Astrocyte (in vitro differentiated cells and primary cell): ENCODE measurements at regions not wholly inside any gene's neighbourhood (a gene's known extent, or its start where the extent isn't known, plus 50 kb on each side); places are given as distances from the start of the nearest gene placed in this dataset.

Source experiments
- DNase-seq: peaks from one replicate; pipeline ENCODE4 v3.0.0-alpha.2; 2010; ENCODE audit warnings: low read depth
- FAIRE-seq: peaks from 2 replicates; lab custom pipeline; 2011; peaks lifted over from hg19 to GRCh38; lab: Jason Lieb, UNC
- H2AFZ ChIP-seq: 2 replicates; pipeline ENCODE4 v1.6.0; 2012; ENCODE audit warnings: low read depth, low read length, inconsistent platforms
- H3K27ac ChIP-seq: 2 replicates; pipeline ENCODE4 v1.5.1; 2011; ENCODE audit warnings: low read depth, low read length, inconsistent platforms
- H3K27me3 ChIP-seq: 2 replicates; pipeline ENCODE4 v1.6.0; 2011; ENCODE audit warnings: low read length, inconsistent platforms; ENCODE audit not compliant: insufficient read depth
- H3K36me3 ChIP-seq: 2 replicates; pipeline ENCODE4 v1.5.1; 2011; ENCODE audit warnings: low read length, inconsistent platforms; ENCODE audit not compliant: insufficient read depth
- H3K4me1 ChIP-seq: 2 replicates; pipeline ENCODE4 v1.5.1; 2011; ENCODE audit warnings: low read length, inconsistent platforms; ENCODE audit not compliant: insufficient read depth
- H3K4me2 ChIP-seq: 2 replicates; pipeline ENCODE4 v1.6.0; 2012; ENCODE audit warnings: low read length, inconsistent platforms
- H3K4me3 ChIP-seq: 2 replicates; pipeline ENCODE4 v1.5.1; 2011; ENCODE audit warnings: low read depth, mild to moderate bottlenecking, low read length, inconsistent platforms; ENCODE audit not compliant: insufficient read depth
- H3K79me2 ChIP-seq: 2 replicates; pipeline ENCODE4 v1.6.0; 2012; ENCODE audit warnings: mild to moderate bottlenecking, low read length, inconsistent platforms; ENCODE audit not compliant: insufficient read depth
- H3K9ac ChIP-seq: 2 replicates; pipeline ENCODE4 v1.6.0; 2012; ENCODE audit warnings: mild to moderate bottlenecking, low read length, inconsistent platforms
- H3K9me3 ChIP-seq: 2 replicates; pipeline ENCODE4 v1.5.1; 2012; ENCODE audit warnings: low read depth, mild to moderate bottlenecking, low read length, inconsistent platforms; ENCODE audit not compliant: insufficient read depth
- H4K20me1 ChIP-seq: 2 replicates; pipeline ENCODE4 v1.6.0; 2012; ENCODE audit warnings: low read length, inconsistent platforms; ENCODE audit not compliant: insufficient read depth
- H3K27ac Mint-ChIP-seq: one replicate; pipeline ENCODE4 v1.8.0; 2021; ENCODE audit warnings: mild to moderate bottlenecking, mixed read lengths; ENCODE audit not compliant: unreplicated experiment
- H3K27me3 Mint-ChIP-seq: one replicate; pipeline ENCODE4 v1.8.0; 2021; ENCODE audit warnings: low read depth, mixed read lengths; ENCODE audit not compliant: unreplicated experiment
- H3K36me3 Mint-ChIP-seq: one replicate; pipeline ENCODE4 v1.8.0; 2021; ENCODE audit warnings: low read depth, mixed read lengths; ENCODE audit not compliant: unreplicated experiment
- H3K4me1 Mint-ChIP-seq: one replicate; pipeline ENCODE4 v1.8.0; 2021; ENCODE audit warnings: low read depth, mixed read lengths; ENCODE audit not compliant: unreplicated experiment
- H3K4me3 Mint-ChIP-seq: one replicate; pipeline ENCODE4 v1.8.0; 2021; ENCODE audit warnings: mild to moderate bottlenecking, moderate library complexity, mixed read lengths; ENCODE audit not compliant: unreplicated experiment
- H3K9me3 Mint-ChIP-seq: one replicate; pipeline ENCODE4 v1.8.0; 2021; ENCODE audit warnings: mild to moderate bottlenecking, mixed read lengths; ENCODE audit not compliant: unreplicated experiment
- CTCF ChIP-seq: IDR thresholded peaks from 2 replicates; pipeline ENCODE4 v1.5.1; 2011; ENCODE audit warnings: low read depth, mild to moderate bottlenecking, inconsistent platforms, low read length, moderate library complexity; ENCODE audit not compliant: insufficient read depth
- EZH2 ChIP-seq: IDR thresholded peaks from 2 replicates; pipeline ENCODE4 v1.6.1; 2012; ENCODE audit warnings: mild to moderate bottlenecking, low read length, inconsistent platforms; ENCODE audit not compliant: insufficient read depth

- H3K27ac ChIP-seq = no peak overlapping the region
- no peak overlapping the region for H3K4me3 ChIP-seq
- DNase-seq (peak; percentile 90), FAIRE-seq (peak; percentile 76)
- no peak overlapping the region for H3K9ac ChIP-seq
- peaks cover 11% of the 10 kb centered on the region for H3K4me1 ChIP-seq
- no peaks in the 10 kb centered on the region for H3K79me2 ChIP-seq
- peaks cover 26% of the 10 kb centered on the region for H3K27me3 ChIP-seq
- H2AFZ ChIP-seq = no peak overlapping the region
- H3K9me3 ChIP-seq = no peaks in the 10 kb centered on the region
- Mint-ChIP-seq H3K27ac (no peak overlapping the region), H3K36me3 (no peaks in the 10 kb centered on the region), H3K9me3 (no peaks in the 10 kb centered on the region), H3K4me3 (no peak overlapping the region), H3K4me1 (peaks cover 9% of the 10 kb centered on the region), H3K27me3 (peaks cover 16% of the 10 kb centered on the region)
- H3K4me2 ChIP-seq = peak overlapping the region; percentile 58
- no peaks in the 10 kb centered on the region for H3K36me3 ChIP-seq
- TF ChIP-seq CTCF (no peak), EZH2 (no peak)
- H4K20me1 ChIP-seq = no peaks in the 10 kb centered on the region
Measured at GRCh38 chr1:63713627-63714481, 60.0 kb upstream of the ROR1 start.

DNA sequence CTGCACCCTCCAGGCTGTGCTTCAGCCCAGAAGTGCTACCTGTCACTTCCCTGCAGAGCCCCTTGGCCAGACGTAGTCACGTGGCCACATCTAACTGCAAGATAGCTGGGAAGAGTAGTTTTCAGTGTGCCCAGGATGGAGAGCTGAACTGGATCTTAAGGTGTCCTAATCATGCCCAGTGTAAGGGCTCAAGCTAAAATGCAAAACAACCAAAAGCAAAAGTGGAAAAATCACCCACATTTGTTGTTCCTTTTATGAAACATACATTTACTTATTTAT lies 59.4 kb upstream of the ROR1 start:
- H3K4me1 ChIP-seq = peaks cover 11% of the 10 kb centered on the region
- H3K4me3 Mint-ChIP-seq = no peak overlapping the region
- FAIRE-seq = no peak
- H2AFZ ChIP-seq = no peak overlapping the region
- no peak overlapping the region for H3K4me3 ChIP-seq
- H3K36me3 Mint-ChIP-seq = no peaks in the 10 kb centered on the region
- no peaks in the 10 kb centered on the region for H3K36me3 ChIP-seq
- no peak overlapping the region for H3K27ac ChIP-seq
- peak overlapping the region; percentile 58 for H3K4me2 ChIP-seq
- no peaks in the 10 kb centered on the region for H3K79me2 ChIP-seq
- H3K9me3 Mint-ChIP-seq = no peaks in the 10 kb centered on the region
- H3K27me3 ChIP-seq = peaks cover 29% of the 10 kb centered on the region
- H3K27me3 Mint-ChIP-seq = peaks cover 16% of the 10 kb centered on the region
- no peaks in the 10 kb centered on the region for H3K9me3 ChIP-seq
- H3K9ac ChIP-seq = no peak overlapping the region
- H4K20me1 ChIP-seq = no peaks in the 10 kb centered on the region
- H3K27ac Mint-ChIP-seq = no peak overlapping the region
- TF ChIP-seq CTCF = no peak
- no peak for TF ChIP-seq EZH2
- H3K4me1 Mint-ChIP-seq = peaks cover 9% of the 10 kb centered on the region
- no peak for DNase-seq

DNA sequence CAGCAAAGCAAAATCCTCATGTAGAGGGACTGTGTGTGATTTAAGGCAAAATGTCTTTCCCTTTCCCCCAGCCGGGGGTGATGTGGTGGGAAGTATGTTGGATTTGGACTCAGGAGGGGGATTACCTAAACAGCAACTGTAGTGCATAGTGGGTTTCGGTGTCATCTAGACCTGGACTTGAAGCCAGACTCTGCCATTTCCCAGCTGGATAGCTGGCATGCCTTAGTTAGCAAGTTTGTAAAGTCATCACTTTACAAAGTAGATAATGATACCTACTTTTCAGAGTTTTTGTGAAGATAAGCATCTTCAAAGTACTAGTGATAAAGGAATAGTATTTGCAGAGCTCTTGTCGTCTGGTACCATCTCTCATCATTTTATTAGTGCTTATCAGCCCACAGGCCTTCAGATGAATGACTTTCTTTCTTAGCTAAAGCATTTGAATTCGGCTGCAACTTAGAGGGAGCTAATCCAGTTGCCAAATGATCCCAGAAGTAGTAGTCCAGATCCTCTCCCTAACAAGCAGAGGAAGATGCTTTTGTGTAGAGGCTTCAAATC lies 56.2 kb upstream of the ROR1 start:
- Histone ChIP-seq H3K9me3 (no peaks in the 10 kb centered on the region), H3K4me2 (no peak overlapping the region), H3K79me2 (no peaks in the 10 kb centered on the region), H3K27ac (no peak overlapping the region), H2AFZ (no peak overlapping the region), H3K9ac (no peak overlapping the region), H3K36me3 (no peaks in the 10 kb centered on the region), H3K4me3 (no peak overlapping the region), H3K4me1 (peaks cover 17% of the 10 kb centered on the region), H4K20me1 (no peaks in the 10 kb centered on the region), H3K27me3 (peaks cover 16% of the 10 kb centered on the region)
- TF ChIP-seq CTCF (no peak), EZH2 (no peak)
- Mint-ChIP-seq H3K4me3 (no peak overlapping the region), H3K27ac (no peak overlapping the region), H3K9me3 (no peaks in the 10 kb centered on the region), H3K4me1 (peaks cover 6% of the 10 kb centered on the region), H3K27me3 (peaks cover 16% of the 10 kb centered on the region), H3K36me3 (no peaks in the 10 kb centered on the region)
- FAIRE-seq = no peak
- DNase-seq = no peak
